Gastroesophageal sphincter (tissue), 3 donors: ENCODE measurements at regions not wholly inside any gene's neighbourhood (a gene's known extent, or its start where the extent isn't known, plus 50 kb on each side); places are given as distances from the start of the nearest gene placed in this dataset.

Experiments used
- POLR2AphosphoS5 ChIP-seq: sonication (generic); formaldehyde crosslinking; IDR thresholded peaks from one replicate; pipeline ENCODE4 v1.6.1; 2017; ENCODE audit warnings: antibody characterized with exemption
- TF ChIP-seq, protein P1 (sequence below), 4 experiments: fragments of 200-600 bp in 2 of 4; fragments of 450-650 bp in 2 of 4; sonication (generic) in 1 of 4; IDR thresholded peaks; one replicate each; pipeline ENCODE4 v1.5.1; 2017 to 2019; ENCODE audit warnings: antibody characterized with exemption in 4 of 4, mild to moderate bottlenecking in 2 of 4, moderate library complexity in 2 of 4

- no peak for TF ChIP-seq POLR2AphosphoS5
- TF ChIP-seq, protein P1, sequence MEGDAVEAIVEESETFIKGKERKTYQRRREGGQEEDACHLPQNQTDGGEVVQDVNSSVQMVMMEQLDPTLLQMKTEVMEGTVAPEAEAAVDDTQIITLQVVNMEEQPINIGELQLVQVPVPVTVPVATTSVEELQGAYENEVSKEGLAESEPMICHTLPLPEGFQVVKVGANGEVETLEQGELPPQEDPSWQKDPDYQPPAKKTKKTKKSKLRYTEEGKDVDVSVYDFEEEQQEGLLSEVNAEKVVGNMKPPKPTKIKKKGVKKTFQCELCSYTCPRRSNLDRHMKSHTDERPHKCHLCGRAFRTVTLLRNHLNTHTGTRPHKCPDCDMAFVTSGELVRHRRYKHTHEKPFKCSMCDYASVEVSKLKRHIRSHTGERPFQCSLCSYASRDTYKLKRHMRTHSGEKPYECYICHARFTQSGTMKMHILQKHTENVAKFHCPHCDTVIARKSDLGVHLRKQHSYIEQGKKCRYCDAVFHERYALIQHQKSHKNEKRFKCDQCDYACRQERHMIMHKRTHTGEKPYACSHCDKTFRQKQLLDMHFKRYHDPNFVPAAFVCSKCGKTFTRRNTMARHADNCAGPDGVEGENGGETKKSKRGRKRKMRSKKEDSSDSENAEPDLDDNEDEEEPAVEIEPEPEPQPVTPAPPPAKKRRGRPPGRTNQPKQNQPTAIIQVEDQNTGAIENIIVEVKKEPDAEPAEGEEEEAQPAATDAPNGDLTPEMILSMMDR (IDR thresholded peaks at IDR 0.05): no peak
These were observed 2035.5 kb upstream of the CDH6 start for GRCh38 chr5:29157975-29158374.
